ENCODE measurements at regions not wholly inside any gene's neighbourhood (a gene's known extent, or its start where the extent isn't known, plus 50 kb on each side); places are given as distances from the start of the nearest gene placed in this dataset.
A peak's percentile ranks its signal among the peaks of the same experiment; 100 is the strongest.

- DNase-seq: no peak
These were observed 365.9 kb upstream of the THBS1 start for GRCh38 chr15:39215015-39215414.

- no peak for DNase-seq
These were observed 364.1 kb upstream of the THBS1 start for GRCh38 chr15:39216816-39217215.

GRCh38 chr15:39219608-39220007 lies 361.3 kb upstream of the THBS1 start:
- no peak for DNase-seq

- no peak for DNase-seq
These were observed 354.5 kb upstream of the THBS1 start for GRCh38 chr15:39226169-39226937.

- DNase-seq: no peak
These were observed 353.9 kb upstream of the THBS1 start for GRCh38 chr15:39227001-39227400.

- no peak for DNase-seq
These were observed 352.0 kb upstream of the THBS1 start for GRCh38 chr15:39228889-39229288.

GRCh38 chr15:39230205-39230907 lies 350.5 kb upstream of the THBS1 start:
- no peak for DNase-seq

- DNase-seq: no peak
These were observed 350.0 kb upstream of the THBS1 start for GRCh38 chr15:39230908-39231285.

GRCh38 chr15:39232512-39232911 lies 348.4 kb upstream of the THBS1 start:
- no peak for DNase-seq

- DNase-seq: peak; percentile 18 to 31
These were observed 345.6 kb upstream of the THBS1 start for GRCh38 chr15:39235084-39235795.

- no peak for DNase-seq
These were observed 344.5 kb upstream of the THBS1 start for GRCh38 chr15:39236375-39236774.

GRCh38 chr15:39238443-39238842 lies 342.4 kb upstream of the THBS1 start:
- DNase-seq: no peak

GRCh38 chr15:39239562-39239961 lies 341.3 kb upstream of the THBS1 start:
- DNase-seq: no peak

GRCh38 chr15:39242345-39242744 lies 338.5 kb upstream of the THBS1 start:
- no peak for DNase-seq

- DNase-seq: no peak
These were observed 337.5 kb upstream of the THBS1 start for GRCh38 chr15:39243396-39243795.

- no peak for DNase-seq
These were observed 336.1 kb upstream of the THBS1 start for GRCh38 chr15:39244776-39245175.

GRCh38 chr15:39246523-39246922 lies 334.4 kb upstream of the THBS1 start:
- no peak for DNase-seq

- DNase-seq: no peak
These were observed 333.3 kb upstream of the THBS1 start for GRCh38 chr15:39247574-39247973.

GRCh38 chr15:39248204-39248603 lies 332.7 kb upstream of the THBS1 start:
- DNase-seq: no peak

GRCh38 chr15:39250001-39250400 lies 330.9 kb upstream of the THBS1 start:
- peak in 1 of 2 donors; percentile 41 for DNase-seq

GRCh38 chr15:39250460-39251186 lies 330.3 kb upstream of the THBS1 start:
- no peak for DNase-seq

- no peak for DNase-seq
These were observed 329.3 kb upstream of the THBS1 start for GRCh38 chr15:39251413-39252133.
